ENCODE measurements at regions not wholly inside any gene's neighbourhood (a gene's known extent, or its start where the extent isn't known, plus 50 kb on each side); places are given as distances from the start of the nearest gene placed in this dataset.
"Not testable (repeated sequence)": the region's sequence is repeated elsewhere in the genome, so short reads cannot be mapped to it uniquely, and the experiment has no call there.

- DNase-seq, result no peak
Measured at GRCh38 chr12:115806000-115806399, 471.5 kb downstream of the MED13L start.

GRCh38 chr12:115802767-115803166 lies 474.7 kb downstream of the MED13L start:
- DNase-seq, result no peak

GRCh38 chr12:115801871-115802270 lies 475.6 kb downstream of the MED13L start:
- DNase-seq, result no peak

GRCh38 chr12:115799610-115800009 lies 477.9 kb downstream of the MED13L start:
- DNase-seq, result no peak

- DNase-seq, result no peak
Measured at GRCh38 chr12:115798309-115798917, 479.1 kb downstream of the MED13L start.

- DNase-seq, result no peak
Measured at GRCh38 chr12:115794659-115795081, 482.8 kb downstream of the MED13L start.

- DNase-seq, result no peak
Measured at GRCh38 chr12:115791331-115791730, 486.2 kb downstream of the MED13L start.

GRCh38 chr12:115790526-115790925 lies 487.0 kb downstream of the MED13L start:
- no peak for DNase-seq

- DNase-seq, result not testable (repeated sequence)
Measured at GRCh38 chr12:115786490-115786889, 491.0 kb downstream of the MED13L start.

- no peak for DNase-seq
Measured at GRCh38 chr12:115785548-115785947, 491.9 kb downstream of the MED13L start.

- DNase-seq, result no peak
Measured at GRCh38 chr12:115776399-115776798, 501.1 kb downstream of the MED13L start.

- no peak for DNase-seq
Measured at GRCh38 chr12:115774148-115774895, 503.2 kb downstream of the MED13L start.

GRCh38 chr12:115771601-115772000 lies 505.9 kb downstream of the MED13L start:
- no peak for DNase-seq

- DNase-seq, result no peak
Measured at GRCh38 chr12:115771065-115771464, 506.4 kb downstream of the MED13L start.

GRCh38 chr12:115770643-115771042 lies 506.9 kb downstream of the MED13L start:
- no peak for DNase-seq

GRCh38 chr12:115767916-115768315 lies 509.6 kb downstream of the MED13L start:
- no peak for DNase-seq

GRCh38 chr12:115763982-115764621 lies 513.4 kb downstream of the MED13L start:
- no peak for DNase-seq

GRCh38 chr12:115763376-115763775 lies 514.1 kb downstream of the MED13L start:
- DNase-seq, result no peak

GRCh38 chr12:115762936-115763335 lies 514.6 kb downstream of the MED13L start:
- DNase-seq, result no peak

GRCh38 chr12:115761784-115762183 lies 515.7 kb downstream of the MED13L start:
- DNase-seq, result no peak

- no peak for DNase-seq
Measured at GRCh38 chr12:115760231-115760630, 517.3 kb downstream of the MED13L start.

GRCh38 chr12:115758877-115759620 lies 518.4 kb downstream of the MED13L start:
- no peak for DNase-seq

GRCh38 chr12:115758183-115758582 lies 519.3 kb downstream of the MED13L start:
- DNase-seq, result no peak
